ENCODE measurements at regions not wholly inside any gene's neighbourhood (a gene's known extent, or its start where the extent isn't known, plus 50 kb on each side); places are given as distances from the start of the nearest gene placed in this dataset.
A peak's percentile ranks its signal among the peaks of the same experiment; 100 is the strongest.

- ChIA-PET POLR2A (interaction anchor here (1.3 kb wide), 1 partner anchor 35 kb away, joined by 4 read pairs; no protein-coding TSS in a partner anchor), CTCF (ENCODE audit: unreplicated experiment) (no interaction called here)
- intact Hi-C loops (cut with micrococcal nuclease; ENCODE audit: unreplicated experiment) = loop anchor here (10.0 kb wide), 1 partner anchor 187 kb away; no protein-coding TSS in a partner anchor
- H3K36me3 ChIP-seq (ENCODE audit: insufficient read depth, low read length) = no peaks in the 10 kb centered on the region; the same call in 1 of the 2 replicates
- BruUV-seq (replicated peaks) = no TSS peak
- no peak for DNase-seq (ENCODE audit: low spot score)
- no peaks in the 10 kb centered on the region for H3K9me2 ChIP-seq (ENCODE audit: insufficient read depth, low read length)
- no peak overlapping the region for H3K4me3 ChIP-seq (ENCODE audit: low read depth, low read length, poor library complexity, severe bottlenecking)
- H3K79me2 ChIP-seq (ENCODE audit: insufficient read depth, low read depth, low read length) = no peaks in the 10 kb centered on the region
- peaks cover 13% of the 10 kb centered on the region for H3K9me3 ChIP-seq (ENCODE audit: low read length)
- no peak overlapping the region for H3K4me2 ChIP-seq (ENCODE audit: low read length)
- no peaks in the 10 kb centered on the region for H3K4me1 ChIP-seq (ENCODE audit: insufficient read depth, low read length, poor library complexity, severe bottlenecking)
- H3K27ac ChIP-seq (ENCODE audit: low read depth, low read length, poor library complexity, severe bottlenecking) = no peak overlapping the region
- TF ChIP-seq EZH2phosphoT487 (IDR thresholded peaks at IDR 0.05; ENCODE audit: borderline replicate concordance, low read depth, low read length) (no peak), CTCF (conservative IDR thresholded peaks at IDR 0.05; ENCODE audit: low read length) (no peak)
- no peak overlapping the region for H2AFZ ChIP-seq (ENCODE audit: low read length)
- H4K20me1 ChIP-seq (ENCODE audit: insufficient read depth, low read length) = no peaks in the 10 kb centered on the region
These were observed 674.9 kb upstream of the ADGRL4 start for GRCh38 chr1:79681382-79681781.

DNA sequence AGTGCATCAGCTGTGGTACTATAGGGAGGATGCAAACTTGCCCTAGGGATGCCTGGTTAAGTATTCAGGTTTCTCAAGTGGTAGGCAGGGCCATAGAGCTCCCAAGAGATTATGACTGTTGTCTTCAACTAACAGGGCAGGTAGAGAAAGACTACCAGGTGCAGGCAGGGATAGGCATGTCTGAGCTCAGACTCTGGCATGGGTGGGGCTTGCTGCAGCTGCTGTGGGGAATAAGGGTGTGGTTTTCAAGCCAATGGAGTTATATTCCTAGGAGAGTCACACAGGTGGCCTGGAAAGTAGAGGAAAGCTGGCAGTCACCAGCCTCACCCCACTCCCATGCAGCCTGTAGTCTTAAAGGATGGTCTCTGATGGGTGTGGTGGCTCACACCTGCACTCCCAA is 673.4 kb upstream of the ADGRL4 start:
- Histone ChIP-seq H3K4me1 (ENCODE audit: insufficient read depth, low read length, poor library complexity, severe bottlenecking) (no peaks in the 10 kb centered on the region), H3K79me2 (ENCODE audit: insufficient read depth, low read depth, low read length) (no peaks in the 10 kb centered on the region), H4K20me1 (ENCODE audit: insufficient read depth, low read length) (no peaks in the 10 kb centered on the region), H3K4me2 (ENCODE audit: low read length) (no peak overlapping the region), H3K9me3 (ENCODE audit: low read length) (peaks cover 14% of the 10 kb centered on the region), H2AFZ (ENCODE audit: low read length) (no peak overlapping the region), H3K9me2 (ENCODE audit: insufficient read depth, low read length) (no peaks in the 10 kb centered on the region), H3K36me3 (ENCODE audit: insufficient read depth, low read length) (no peaks in the 10 kb centered on the region; the same call in 1 of the 2 replicates), H3K4me3 (ENCODE audit: low read depth, low read length, poor library complexity, severe bottlenecking) (no peak overlapping the region), H3K27ac (ENCODE audit: low read depth, low read length, poor library complexity, severe bottlenecking) (no peak overlapping the region)
- POLR2A ChIA-PET = interaction anchor here (0.6 to 1.3 kb wide), 3 partner anchors 10 to 33 kb away, joined by 3 to 4 read pairs (median 3); no protein-coding TSS in a partner anchor
- TF ChIP-seq CTCF (conservative IDR thresholded peaks at IDR 0.05; ENCODE audit: low read length) = no peak
- TF ChIP-seq EZH2phosphoT487 (IDR thresholded peaks at IDR 0.05; ENCODE audit: borderline replicate concordance, low read depth, low read length) = no peak
- intact Hi-C loops (cut with micrococcal nuclease; ENCODE audit: unreplicated experiment) = loop anchor here (10.0 kb wide), 1 partner anchor 185 kb away; no protein-coding TSS in a partner anchor
- BruUV-seq (replicated peaks) = no TSS peak
- DNase-seq (ENCODE audit: low spot score) = no peak
- CTCF ChIA-PET (ENCODE audit: unreplicated experiment) = no interaction called here

GRCh38 chr1:79667848-79668696 is 661.5 kb upstream of the ADGRL4 start:
- ChIA-PET POLR2A (interaction anchor here (0.7 kb wide), 1 partner anchor 40 kb away, joined by 4 read pairs; no protein-coding TSS in a partner anchor), CTCF (ENCODE audit: unreplicated experiment) (no interaction called here)
- DNase-seq (ENCODE audit: low spot score) = peak; percentile 44
- peaks cover 8% of the 10 kb centered on the region for H3K4me1 ChIP-seq (ENCODE audit: insufficient read depth, low read length, poor library complexity, severe bottlenecking)
- H3K4me3 ChIP-seq (ENCODE audit: low read depth, low read length, poor library complexity, severe bottlenecking) = no peak overlapping the region
- BruUV-seq (replicated peaks) = no TSS peak
- no peaks in the 10 kb centered on the region for H4K20me1 ChIP-seq (ENCODE audit: insufficient read depth, low read length)
- intact Hi-C loops (cut with micrococcal nuclease; ENCODE audit: unreplicated experiment) = no loop called here
- H3K36me3 ChIP-seq (ENCODE audit: insufficient read depth, low read length) = no peaks in the 10 kb centered on the region
- H3K79me2 ChIP-seq (ENCODE audit: insufficient read depth, low read depth, low read length) = no peaks in the 10 kb centered on the region
- H3K9me2 ChIP-seq (ENCODE audit: insufficient read depth, low read length) = no peaks in the 10 kb centered on the region
- H2AFZ ChIP-seq (ENCODE audit: low read length) = peak overlapping the region; percentile 91
- H3K27ac ChIP-seq (ENCODE audit: low read depth, low read length, poor library complexity, severe bottlenecking) = no peak overlapping the region
- TF ChIP-seq CTCF (conservative IDR thresholded peaks at IDR 0.05; ENCODE audit: low read length) = no peak
- TF ChIP-seq EZH2phosphoT487 (IDR thresholded peaks at IDR 0.05; ENCODE audit: borderline replicate concordance, low read depth, low read length) = no peak
- H3K9me3 ChIP-seq (ENCODE audit: low read length) = no peaks in the 10 kb centered on the region
- peak overlapping the region; percentile 21 for H3K4me2 ChIP-seq (ENCODE audit: low read length)
